Panc1 (cell line): ENCODE measurements at regions not wholly inside any gene's neighbourhood (a gene's known extent, or its start where the extent isn't known, plus 50 kb on each side); places are given as distances from the start of the nearest gene placed in this dataset.

Experiments
- ATAC-seq: fragments of 200-7000 bp; cut with Tn5 transposase; 2 replicates; pipeline ENCODE4 v1.9.1; 2020; ENCODE audit warnings: mild to moderate bottlenecking, moderate library complexity
- BruUV-seq: library from RNA; stranded (reverse); fragments of 400-500 nt; replicated peaks from 2 replicates; lab custom pipeline; 2021; lab: Mats Ljungman, UMichigan
- CTCF ChIA-PET: fragments of 300-600 bp; sonication (Branson Sonifier 250); formaldehyde crosslinking; loops from one replicate; lab custom pipeline; 2022; ENCODE audit warnings: antibody characterized with exemption; lab: Charles Lee
- POLR2A ChIA-PET: fragments of 300-600 bp; sonication (Branson Sonifier 250); formaldehyde crosslinking; loops from one replicate; lab custom pipeline; 2022; ENCODE audit warnings: antibody characterized with exemption; lab: Charles Lee
- DNase-seq: peaks from one replicate; pipeline ENCODE4 v3.0.0-alpha.2; 2010; ENCODE audit warnings: low read depth, low spot score
- H3K27ac ChIP-seq: 2 replicates; pipeline ENCODE4 v1.5.1; 2011; ENCODE audit warnings: mild to moderate bottlenecking, low read length, inconsistent platforms
- H3K27me3 ChIP-seq: fragments of 200-500 bp; sonication (Bioruptor generic); 2 replicates; pipeline ENCODE4 v1.6.0; 2014; ENCODE audit warnings: low read length, inconsistent platforms; ENCODE audit not compliant: control insufficient read depth, insufficient read depth
- H3K36me3 ChIP-seq: fragments of 200-500 bp; sonication (Bioruptor generic); 2 replicates; pipeline ENCODE4 v1.5.1; 2014; ENCODE audit warnings: inconsistent platforms, mild to moderate bottlenecking, low read length, moderate library complexity; ENCODE audit not compliant: control insufficient read depth, insufficient read depth
- H3K4me1 ChIP-seq: 2 replicates; pipeline ENCODE4 v1.5.1; 2011; ENCODE audit warnings: inconsistent platforms, mild to moderate bottlenecking, low read length, moderate library complexity; ENCODE audit not compliant: control insufficient read depth, insufficient read depth
- H3K4me3 ChIP-seq, 2 experiments: 2 replicates each; pipeline ENCODE4 v1.5.1; 2011 to 2012; ENCODE audit warnings: low read depth in 2 of 2, low read length in 2 of 2, mild to moderate bottlenecking in 2 of 2, inconsistent platforms in 1 of 2, moderate library complexity in 1 of 2
- H3K9me3 ChIP-seq: fragments of 200-500 bp; sonication (Bioruptor generic); 2 replicates; pipeline ENCODE4 v1.5.1; 2014; ENCODE audit warnings: low read depth, mild to moderate bottlenecking, inconsistent platforms, low read length, moderate library complexity; ENCODE audit not compliant: control insufficient read depth, insufficient read depth
- CTCF ChIP-seq: fragments of 450-650 bp; IDR thresholded peaks from 2 replicates; pipeline ENCODE4 v1.5.1; 2017; ENCODE audit warnings: mild to moderate bottlenecking
- POLR2AphosphoS5 ChIP-seq: IDR thresholded peaks from 2 replicates; pipeline ENCODE4 v1.6.1; 2012; ENCODE audit warnings: mild to moderate bottlenecking, low read depth, low read length, moderate library complexity
- REST ChIP-seq, 2 experiments: IDR thresholded peaks; 2 replicates each; pipeline ENCODE4 v1.6.1; 2011 to 2012; ENCODE audit warnings: low read depth in 2 of 2, control low read depth in 1 of 2, low read length in 1 of 2, mild to moderate bottlenecking in 1 of 2, moderate library complexity in 1 of 2; ENCODE audit not compliant: insufficient read depth in 1 of 2
- SIN3A ChIP-seq: IDR thresholded peaks from 2 replicates; pipeline ENCODE4 v1.6.1; 2012; ENCODE audit warnings: low read depth, mild to moderate bottlenecking, low read length, moderate library complexity, borderline replicate concordance; ENCODE audit not compliant: insufficient read depth
- TCF7L2 ChIP-seq: IDR thresholded peaks from 2 replicates; pipeline ENCODE4 v1.6.1; 2011; ENCODE audit warnings: mild to moderate bottlenecking, low read depth, low read length, inconsistent platforms
- in situ Hi-C: cut with HindIII; loops from 2 replicates; pipeline ENCODE4 v1.10.0; 2016; ENCODE audit warnings: low sequenced_read_pairs, low pct_unique_long_range_greater_than_20kb
- intact Hi-C: fragments of 100-400 bp; cut with micrococcal nuclease; formaldehyde crosslinking; loops from one replicate; pipeline ENCODE4 v1.10.0; 2022; ENCODE audit not compliant: unreplicated experiment

- intact Hi-C loops (no loop called here), in situ Hi-C loops (no loop called here)
- ATAC-seq (no peak), DNase-seq (no peak)
- Histone ChIP-seq H3K4me1 (no peaks in the 10 kb centered on the region), H3K9me3 (no peaks in the 10 kb centered on the region), H3K36me3 (no peaks in the 10 kb centered on the region), H3K27me3 (no peaks in the 10 kb centered on the region), H3K4me3 (no peak overlapping the region), H3K27ac (no peak overlapping the region)
- no peak for TF ChIP-seq REST (IDR thresholded peaks at IDR 0.05; ENCODE audit: insufficient read depth in 1 of 2, low read depth in 2 of 2, low read length in 1 of 2)
- TF ChIP-seq CTCF: no peak
- no peak for TF ChIP-seq SIN3A
- TF ChIP-seq POLR2AphosphoS5: no peak
- TF ChIP-seq TCF7L2: no peak
- POLR2A ChIA-PET: no interaction called here
- CTCF ChIA-PET: no interaction called here
- no TSS peak for BruUV-seq
Observed at GRCh38 chr13:20301403-20302071, 69.4 kb upstream of the GJB6 start.

GRCh38 chr13:20301015-20301402 is 68.9 kb upstream of the GJB6 start:
- POLR2A ChIA-PET: no interaction called here
- no TSS peak for BruUV-seq

More at GRCh38 chr13:20301015-20301402, 68.9 kb upstream of the GJB6 start:
- H3K36me3 ChIP-seq: no peaks in the 10 kb centered on the region
- no peaks in the 10 kb centered on the region for H3K4me1 ChIP-seq
- no peak for DNase-seq
- TF ChIP-seq POLR2AphosphoS5 (no peak), REST (IDR thresholded peaks at IDR 0.05; ENCODE audit: insufficient read depth in 1 of 2, low read depth in 2 of 2, low read length in 1 of 2) (no peak), CTCF (no peak), TCF7L2 (no peak), SIN3A (no peak)
- in situ Hi-C loops: no loop called here
- ATAC-seq: no peak
- no peak overlapping the region for H3K27ac ChIP-seq
- intact Hi-C loops: no loop called here
- H3K4me3 ChIP-seq: no peak overlapping the region
- H3K9me3 ChIP-seq: no peaks in the 10 kb centered on the region
- CTCF ChIA-PET: no interaction called here
- H3K27me3 ChIP-seq: no peaks in the 10 kb centered on the region
